ENCODE measurements at regions not wholly inside any gene's neighbourhood (a gene's known extent, or its start where the extent isn't known, plus 50 kb on each side); places are given as distances from the start of the nearest gene placed in this dataset.

DNA sequence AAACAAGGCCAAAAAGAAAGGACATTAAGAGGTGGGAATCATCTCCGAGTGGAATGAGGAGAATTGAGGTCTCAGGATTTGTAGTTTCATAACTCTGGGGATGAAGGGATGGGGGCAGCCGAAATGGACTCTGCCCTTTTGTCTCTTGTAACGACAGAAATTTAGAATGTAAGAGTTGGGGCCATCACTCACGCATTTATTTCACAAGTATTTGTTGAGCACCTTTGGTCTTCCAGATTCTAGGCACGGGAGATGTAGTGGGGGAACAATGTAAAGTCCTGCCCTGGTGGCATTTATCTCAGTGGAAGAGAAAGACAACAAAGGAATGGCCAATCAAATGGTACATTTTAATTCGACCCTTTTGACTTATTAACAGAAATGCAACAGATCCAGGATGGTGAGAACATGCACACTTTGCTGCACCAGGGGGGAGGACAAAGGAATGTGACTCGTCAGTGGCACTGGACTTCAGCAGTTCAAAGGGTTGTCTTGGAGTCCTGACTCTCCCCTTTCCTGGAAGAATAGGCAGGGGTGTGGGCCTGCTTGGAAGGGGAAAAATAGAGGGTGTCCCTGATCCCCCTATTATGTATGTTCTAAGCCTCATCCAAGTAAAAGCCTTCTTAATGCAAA, 102.0 kb downstream of the TMEM30B start:
- Histone ChIP-seq H3K27ac (replicated peaks in 1 of 4) (no peak overlapping the region), H3K9me3 (no peaks in the 10 kb centered on the region), H3K4me3 (no peak overlapping the region), H3K36me3 (no peaks in the 10 kb centered on the region), H3K27me3 (no peaks in the 10 kb centered on the region), H3K4me1 (peaks cover 0 to 18% (median 5%) of the 10 kb centered on the region in 4 donors)
- peak; percentile 82 for DNase-seq (ENCODE audit: extremely low spot score)
- 85% methylated on average over 7 of the region's 7 CpGs for WGBS
- intact Hi-C loops (cut with DNase I), result no loop called here
- TF ChIP-seq POLR2A (IDR thresholded peaks at IDR 0.05; ENCODE audit: low read depth), result no peak
- TF ChIP-seq POLR2AphosphoS5 (IDR thresholded peaks at IDR 0.05), result no peak
- no peak for TF ChIP-seq EP300 (IDR thresholded peaks at IDR 0.05)
- TF ChIP-seq, protein P1, sequence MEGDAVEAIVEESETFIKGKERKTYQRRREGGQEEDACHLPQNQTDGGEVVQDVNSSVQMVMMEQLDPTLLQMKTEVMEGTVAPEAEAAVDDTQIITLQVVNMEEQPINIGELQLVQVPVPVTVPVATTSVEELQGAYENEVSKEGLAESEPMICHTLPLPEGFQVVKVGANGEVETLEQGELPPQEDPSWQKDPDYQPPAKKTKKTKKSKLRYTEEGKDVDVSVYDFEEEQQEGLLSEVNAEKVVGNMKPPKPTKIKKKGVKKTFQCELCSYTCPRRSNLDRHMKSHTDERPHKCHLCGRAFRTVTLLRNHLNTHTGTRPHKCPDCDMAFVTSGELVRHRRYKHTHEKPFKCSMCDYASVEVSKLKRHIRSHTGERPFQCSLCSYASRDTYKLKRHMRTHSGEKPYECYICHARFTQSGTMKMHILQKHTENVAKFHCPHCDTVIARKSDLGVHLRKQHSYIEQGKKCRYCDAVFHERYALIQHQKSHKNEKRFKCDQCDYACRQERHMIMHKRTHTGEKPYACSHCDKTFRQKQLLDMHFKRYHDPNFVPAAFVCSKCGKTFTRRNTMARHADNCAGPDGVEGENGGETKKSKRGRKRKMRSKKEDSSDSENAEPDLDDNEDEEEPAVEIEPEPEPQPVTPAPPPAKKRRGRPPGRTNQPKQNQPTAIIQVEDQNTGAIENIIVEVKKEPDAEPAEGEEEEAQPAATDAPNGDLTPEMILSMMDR (IDR thresholded peaks at IDR 0.05), result no peak

DNA sequence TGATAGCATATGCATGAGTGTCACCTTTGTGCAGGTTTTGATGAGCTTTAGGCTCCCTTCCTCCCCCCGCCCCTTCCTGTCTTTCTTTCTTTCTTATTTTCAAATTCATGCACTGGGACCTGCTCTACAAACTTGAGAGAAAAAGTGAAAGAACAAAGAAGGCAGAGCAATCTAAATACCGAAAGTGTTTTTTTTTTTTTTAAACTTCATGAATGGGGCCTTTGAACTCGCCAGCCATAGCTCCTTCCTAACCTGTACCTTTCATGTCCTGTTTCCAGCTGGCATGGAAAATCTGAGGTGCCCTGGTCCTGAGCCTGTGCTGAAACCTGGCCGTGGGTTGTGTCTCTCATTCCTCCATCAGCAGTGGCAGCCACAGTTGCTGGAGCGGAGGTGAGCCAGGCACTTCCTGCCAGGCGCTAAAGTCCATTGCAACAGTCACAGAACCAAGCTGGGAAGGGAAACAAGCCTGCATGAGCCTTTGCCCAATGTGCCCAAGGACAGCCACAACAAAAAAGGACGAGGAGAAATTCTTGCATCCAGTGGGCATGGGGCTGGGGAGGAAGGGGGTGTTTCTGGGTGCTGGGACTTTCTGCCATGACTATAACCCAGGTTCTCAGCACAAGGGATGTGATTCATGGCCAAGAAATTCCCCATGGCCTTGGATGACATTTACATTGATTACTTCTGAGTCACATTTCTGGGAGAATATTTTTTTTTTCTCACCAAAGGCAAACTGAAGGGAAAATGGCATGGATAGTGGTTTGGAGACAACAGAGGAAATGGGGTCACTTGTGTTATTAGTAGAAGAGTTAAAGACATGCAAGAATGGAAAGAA, 102.7 kb downstream of the TMEM30B start:
- Histone ChIP-seq H3K4me3 (no peak overlapping the region), H3K27ac (replicated peaks in 1 of 4) (no peak overlapping the region), H3K27me3 (no peaks in the 10 kb centered on the region), H3K9me3 (no peaks in the 10 kb centered on the region), H3K36me3 (no peaks in the 10 kb centered on the region), H3K4me1 (peaks cover 0 to 18% (median 5%) of the 10 kb centered on the region in 4 donors)
- intact Hi-C loops (cut with DNase I), result no loop called here
- TF ChIP-seq, protein P1 (IDR thresholded peaks at IDR 0.05), result no peak
- no peak for TF ChIP-seq POLR2A (IDR thresholded peaks at IDR 0.05; ENCODE audit: low read depth)
- TF ChIP-seq POLR2AphosphoS5 (IDR thresholded peaks at IDR 0.05), result no peak
- TF ChIP-seq EP300 (IDR thresholded peaks at IDR 0.05), result no peak
- 70% methylated on average over 7 of the region's 7 CpGs for WGBS
- peak; percentile 53 for DNase-seq (ENCODE audit: extremely low spot score)

DNA sequence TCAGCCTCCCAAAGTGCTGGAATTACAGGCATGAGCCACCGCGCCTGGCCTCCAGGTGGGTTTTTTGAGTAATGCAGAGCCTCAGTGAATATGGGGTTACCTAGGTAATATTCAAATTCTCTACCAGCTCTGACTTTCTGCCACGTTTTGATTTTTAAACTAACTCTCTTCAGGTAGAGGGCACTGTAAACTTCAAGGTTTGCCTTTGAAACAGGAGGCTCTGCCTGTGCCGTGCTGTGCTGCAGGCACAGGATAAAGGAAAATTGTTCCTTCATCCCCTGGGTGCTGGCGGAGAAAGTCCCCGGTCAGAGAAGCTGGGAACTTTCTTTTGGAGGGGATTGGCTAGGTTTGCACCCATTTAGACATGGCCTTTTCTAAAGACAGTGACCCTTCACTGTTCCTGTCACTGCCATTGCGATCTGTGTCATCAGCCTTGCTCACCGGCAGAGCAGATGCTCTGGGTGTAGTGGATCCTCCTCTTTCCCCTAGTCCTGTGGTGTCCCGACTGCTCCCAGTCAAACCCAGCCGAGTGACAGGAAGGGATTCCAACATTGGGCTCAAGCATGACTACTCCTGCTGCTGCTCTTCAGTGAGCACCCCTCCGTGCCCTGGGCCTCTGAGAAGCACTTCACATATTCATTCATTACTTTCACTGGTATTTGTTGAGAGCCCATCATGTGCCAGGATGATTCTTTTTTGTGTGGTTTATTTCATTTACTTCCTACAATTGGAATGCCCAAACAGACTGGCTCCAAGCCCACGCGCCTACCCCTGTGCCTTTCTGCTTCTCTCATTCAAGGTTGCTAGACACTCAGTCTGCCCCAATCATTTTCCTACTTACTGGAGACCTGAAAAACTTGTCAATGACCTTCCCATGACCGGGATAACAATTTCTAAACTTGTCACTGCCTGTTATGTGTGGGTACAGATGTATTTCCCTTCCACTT, 103.6 kb downstream of the TMEM30B start:
- Histone ChIP-seq H3K9me3 (no peaks in the 10 kb centered on the region), H3K36me3 (no peaks in the 10 kb centered on the region), H3K27ac (replicated peaks in 1 of 4) (no peak overlapping the region), H3K27me3 (no peaks in the 10 kb centered on the region), H3K4me1 (peaks cover 0 to 18% (median 5%) of the 10 kb centered on the region in 4 donors), H3K4me3 (no peak overlapping the region)
- intact Hi-C loops (cut with DNase I), result no loop called here
- TF ChIP-seq, protein P1 (IDR thresholded peaks at IDR 0.05), result no peak
- WGBS, result 86% methylated on average over 13 of the region's 14 CpGs
- peak; percentile 68 for DNase-seq (ENCODE audit: extremely low spot score)

DNA sequence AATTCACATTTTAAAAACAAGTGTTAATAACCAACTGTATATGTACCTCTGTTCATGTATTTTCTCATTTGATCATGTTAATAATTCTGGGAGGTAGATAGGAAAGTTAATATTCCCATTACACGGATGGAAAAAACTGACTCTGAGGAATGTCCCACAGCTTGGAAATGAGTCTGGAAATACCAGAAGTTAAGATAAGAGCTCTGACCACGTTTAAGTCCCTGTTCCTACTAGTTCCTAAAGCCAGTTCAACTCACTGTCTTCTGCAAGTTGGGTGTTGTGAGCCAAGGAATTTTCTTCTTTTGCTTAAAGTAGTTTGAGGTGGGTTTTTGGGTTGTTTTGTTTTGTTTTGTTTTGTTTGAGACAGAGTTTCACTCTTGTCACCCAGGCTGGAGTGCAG, 104.5 kb downstream of the TMEM30B start:
- H3K36me3 ChIP-seq, result no peaks in the 10 kb centered on the region
- 72% methylated on average over 2 of the region's 2 CpGs for WGBS
- no peaks in the 10 kb centered on the region for H3K9me3 ChIP-seq
- no peaks in the 10 kb centered on the region for H3K27me3 ChIP-seq
- DNase-seq (ENCODE audit: extremely low spot score), result no peak
- no peak overlapping the region for H3K27ac ChIP-seq (replicated peaks in 1 of 4)
- H3K4me1 ChIP-seq, result peaks cover 0 to 23% (median 9%) of the 10 kb centered on the region in 4 donors
- H3K4me3 ChIP-seq, result no peak overlapping the region
- TF ChIP-seq, protein P1 (IDR thresholded peaks at IDR 0.05), result no peak
- TF ChIP-seq EP300 (IDR thresholded peaks at IDR 0.05), result no peak
- TF ChIP-seq POLR2A (IDR thresholded peaks at IDR 0.05; ENCODE audit: low read depth), result no peak
- no peak for TF ChIP-seq POLR2AphosphoS5 (IDR thresholded peaks at IDR 0.05)
- intact Hi-C loops (cut with DNase I), result no loop called here
